ENCODE measurements at regions not wholly inside any gene's neighbourhood (a gene's known extent, or its start where the extent isn't known, plus 50 kb on each side); places are given as distances from the start of the nearest gene placed in this dataset.

- DNase-seq (ENCODE audit: low read depth), result peak; percentile 18
Observed at GRCh38 chr4:175947117-175947722, 118.4 kb upstream of the WDR17 start.

GRCh38 chr4:175951794-175952193 lies 113.8 kb upstream of the WDR17 start:
- DNase-seq (ENCODE audit: low read depth), result peak; percentile 43

- DNase-seq (ENCODE audit: low read depth), result no peak
Observed at GRCh38 chr4:175953116-175953515, 112.5 kb upstream of the WDR17 start.

- DNase-seq (ENCODE audit: low read depth), result no peak
Observed at GRCh38 chr4:175953960-175954521, 111.6 kb upstream of the WDR17 start.

DNA sequence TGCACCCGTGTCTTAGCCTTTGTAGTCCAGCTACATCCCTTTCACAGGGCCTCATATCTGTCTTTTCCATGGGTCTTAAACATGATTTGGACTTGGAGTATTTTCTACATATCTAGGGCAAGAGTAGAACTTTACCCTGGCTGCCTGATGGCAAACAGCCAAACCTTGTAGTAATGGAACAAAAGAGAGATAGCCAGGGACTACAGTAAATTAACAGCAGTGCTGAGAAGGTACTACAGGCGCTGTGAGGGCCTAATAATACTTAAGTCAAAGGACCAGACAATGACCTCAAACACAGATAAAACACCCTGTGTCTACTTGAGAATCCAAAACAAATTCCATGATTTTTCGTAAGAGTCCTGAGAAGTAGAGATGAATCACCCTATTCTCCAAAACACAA lies 111.0 kb upstream of the WDR17 start:
- DNase-seq (ENCODE audit: low read depth), result no peak

DNA sequence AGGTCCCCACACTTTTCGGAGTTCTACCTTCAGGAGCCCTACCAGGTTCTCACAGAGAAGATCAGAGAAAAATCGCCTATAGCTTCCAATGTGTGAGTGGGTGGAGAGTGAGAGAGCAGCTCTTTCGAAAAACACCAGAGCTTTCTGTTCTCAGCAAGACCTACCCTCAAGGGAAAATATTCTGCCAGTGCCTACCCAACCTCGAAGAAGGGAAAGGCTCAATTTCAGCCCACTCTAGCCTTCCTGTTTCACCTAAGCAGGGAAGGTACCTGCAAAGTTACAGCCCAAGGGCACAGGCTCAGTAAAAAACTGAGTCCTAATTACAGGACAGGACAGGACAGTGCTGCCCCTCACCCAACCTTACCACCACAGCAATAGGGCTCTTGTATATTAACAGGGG lies 104.0 kb upstream of the WDR17 start:
- no peak for DNase-seq (ENCODE audit: low read depth)

GRCh38 chr4:175970072-175970471 lies 95.6 kb upstream of the WDR17 start:
- DNase-seq (ENCODE audit: low read depth), result no peak

DNA sequence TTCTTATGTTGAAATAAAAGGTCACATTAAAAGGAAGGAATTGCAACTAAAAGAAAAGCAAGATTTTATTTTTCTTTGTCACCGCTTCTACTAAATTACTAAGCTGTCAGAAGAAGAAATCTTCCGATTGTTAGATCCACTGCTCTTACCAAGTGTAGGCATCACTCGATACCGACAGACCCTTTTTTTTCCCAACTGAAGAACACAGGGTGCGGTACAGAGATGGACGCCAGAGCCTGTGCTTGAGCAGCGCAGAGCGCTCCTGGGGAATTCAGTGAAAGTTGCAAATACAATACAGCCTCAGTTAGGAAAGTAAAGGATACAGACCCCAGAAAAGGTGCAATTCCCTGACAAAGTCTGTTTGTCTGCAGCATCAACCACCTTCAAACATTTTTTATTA lies 94.9 kb upstream of the WDR17 start:
- DNase-seq (ENCODE audit: low read depth), result peak; percentile 3

- peak; percentile 1 for DNase-seq (ENCODE audit: low read depth)
Observed at GRCh38 chr4:175971388-175972179, 94.1 kb upstream of the WDR17 start.

GRCh38 chr4:175973027-175973923 lies 92.4 kb upstream of the WDR17 start:
- DNase-seq (ENCODE audit: low read depth), result no peak

GRCh38 chr4:175983636-175984035 lies 82.0 kb upstream of the WDR17 start:
- no peak for DNase-seq (ENCODE audit: low read depth)

DNA sequence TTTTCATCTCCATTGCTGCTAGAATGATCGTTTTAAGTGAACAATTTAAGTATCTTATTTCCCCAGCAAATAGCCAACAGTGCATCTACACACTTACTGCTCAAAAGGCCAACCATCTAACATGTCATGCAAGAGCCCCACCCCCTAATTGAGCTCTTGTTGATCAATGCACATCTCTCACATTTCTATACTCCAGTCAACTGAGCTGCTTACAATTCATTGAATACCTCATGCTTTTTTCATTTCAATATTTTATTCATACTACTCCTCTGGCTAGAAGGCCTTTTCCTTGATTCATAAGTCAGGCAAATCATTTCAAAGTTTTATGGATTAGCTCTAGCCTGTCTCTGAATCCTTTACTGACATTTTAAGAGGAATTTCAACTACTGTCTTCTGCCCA lies 79.0 kb upstream of the WDR17 start:
- no peak for DNase-seq (ENCODE audit: low read depth)

- no peak for DNase-seq (ENCODE audit: low read depth)
Observed at GRCh38 chr4:175988511-175988910, 77.1 kb upstream of the WDR17 start.

DNA sequence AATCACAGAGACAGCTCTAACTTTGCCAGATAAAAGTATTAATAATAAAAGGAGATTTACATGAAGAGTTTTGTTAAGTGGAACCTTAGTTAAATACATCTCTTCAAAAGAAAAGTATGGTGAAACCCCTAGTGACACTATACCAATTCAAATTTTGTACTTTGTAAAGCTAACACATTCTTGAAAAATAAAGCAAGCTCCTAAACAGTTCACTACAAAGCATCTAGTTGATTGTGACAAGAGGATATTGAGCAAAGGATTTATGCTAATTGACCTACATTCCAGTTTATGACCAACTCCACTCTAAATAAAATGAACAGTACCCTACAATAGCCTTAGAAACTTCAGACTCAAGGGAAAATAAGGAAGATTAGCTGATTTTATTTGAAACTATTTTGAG lies 69.4 kb upstream of the WDR17 start:
- no peak for DNase-seq (ENCODE audit: low read depth)

GRCh38 chr4:175997291-175997690 lies 68.3 kb upstream of the WDR17 start:
- DNase-seq (ENCODE audit: low read depth), result no peak

DNA sequence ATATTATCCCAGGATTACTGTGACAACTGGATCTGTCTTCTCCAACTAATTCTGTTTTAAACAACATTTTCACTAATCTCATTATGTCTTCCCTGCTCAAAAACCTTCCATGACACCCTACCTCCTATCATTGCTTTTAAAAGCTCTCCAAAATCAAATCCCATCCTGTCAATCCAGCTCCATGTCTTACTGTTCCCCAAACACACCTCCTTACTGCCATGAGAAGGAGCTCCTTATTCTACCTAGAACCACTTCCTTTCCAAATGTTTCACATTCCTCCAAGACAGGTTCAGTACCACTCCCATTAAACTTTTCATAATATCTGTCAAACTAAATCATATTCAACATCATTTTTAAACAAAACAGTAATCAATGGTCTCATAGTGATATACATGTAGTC lies 66.9 kb upstream of the WDR17 start:
- DNase-seq (ENCODE audit: low read depth), result peak; percentile 12

- no peak for DNase-seq (ENCODE audit: low read depth)
Observed at GRCh38 chr4:175999944-176000343, 65.7 kb upstream of the WDR17 start.

DNA sequence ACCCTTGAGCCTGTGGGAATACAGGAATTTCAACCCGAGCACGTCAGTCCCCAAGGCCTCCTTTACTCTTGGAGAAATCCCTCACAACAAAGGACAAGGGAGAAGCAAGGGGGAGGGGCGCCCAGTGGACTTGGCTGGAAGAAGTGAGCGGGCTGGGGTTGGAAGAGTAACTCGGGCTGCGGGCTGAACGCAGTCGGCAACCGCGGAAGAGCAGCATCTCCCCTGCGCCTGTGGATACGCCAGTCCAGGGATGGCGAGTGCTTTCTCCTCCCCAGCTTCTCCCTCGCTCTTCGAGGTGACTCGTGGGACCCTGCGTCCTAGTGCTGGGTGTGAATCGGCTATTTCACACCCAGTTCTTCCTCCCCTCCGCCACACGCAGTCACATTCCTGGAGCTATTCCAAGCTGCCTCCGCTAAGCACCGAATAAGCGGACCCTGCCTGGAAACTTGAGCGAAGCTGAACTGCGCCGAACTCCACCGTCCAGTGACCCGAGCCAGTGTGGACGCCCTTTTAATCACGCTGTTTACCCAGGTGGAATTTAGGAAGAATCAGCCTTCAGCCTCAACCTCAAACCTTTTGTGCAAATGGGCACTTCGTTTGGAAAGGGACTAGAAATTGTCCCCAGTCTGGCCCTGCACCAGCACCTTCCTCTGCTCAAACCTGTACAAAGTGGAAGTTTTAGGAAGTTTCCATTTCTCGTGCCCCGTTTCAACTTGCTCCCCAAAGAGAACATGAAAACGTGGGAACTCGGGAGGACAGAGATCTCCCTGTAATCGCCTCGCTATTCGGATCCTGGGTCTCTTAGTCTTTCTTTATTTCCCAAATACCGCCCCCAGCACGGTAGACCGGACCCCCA lies 64.3 kb upstream of the WDR17 start:
- peak; percentile 27 for DNase-seq (ENCODE audit: low read depth)

DNA sequence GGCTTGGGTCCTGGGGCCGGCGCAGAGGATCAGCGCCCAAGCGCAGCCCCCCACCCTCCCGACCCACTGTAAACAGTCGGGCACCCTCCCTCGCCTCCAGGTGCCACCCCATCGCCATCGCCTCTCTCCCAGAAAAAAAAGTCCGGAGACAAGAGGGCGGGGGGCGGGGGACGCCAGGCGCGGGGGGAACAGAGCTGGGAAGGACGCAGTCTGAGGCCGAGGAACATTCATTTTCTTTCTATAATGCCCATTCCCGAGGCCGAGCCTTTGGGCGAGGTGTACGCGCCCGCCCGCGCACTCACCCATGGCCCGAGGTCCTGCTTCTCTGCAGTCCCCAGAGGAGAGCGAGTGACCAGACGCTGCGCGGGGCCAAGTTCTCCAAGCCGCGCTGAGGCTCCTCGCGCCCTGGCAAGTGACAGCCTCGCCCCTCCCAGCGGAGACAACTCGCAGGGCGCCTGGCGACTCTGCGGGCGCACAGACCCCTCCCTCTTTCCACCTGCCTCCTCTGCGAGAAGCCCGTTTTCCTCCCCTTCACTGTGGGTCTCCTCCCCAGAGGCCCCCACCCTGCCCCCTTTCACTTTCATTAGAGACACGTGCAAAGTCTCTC lies 63.5 kb upstream of the WDR17 start:
- DNase-seq (ENCODE audit: low read depth), result peak; percentile 36

DNA sequence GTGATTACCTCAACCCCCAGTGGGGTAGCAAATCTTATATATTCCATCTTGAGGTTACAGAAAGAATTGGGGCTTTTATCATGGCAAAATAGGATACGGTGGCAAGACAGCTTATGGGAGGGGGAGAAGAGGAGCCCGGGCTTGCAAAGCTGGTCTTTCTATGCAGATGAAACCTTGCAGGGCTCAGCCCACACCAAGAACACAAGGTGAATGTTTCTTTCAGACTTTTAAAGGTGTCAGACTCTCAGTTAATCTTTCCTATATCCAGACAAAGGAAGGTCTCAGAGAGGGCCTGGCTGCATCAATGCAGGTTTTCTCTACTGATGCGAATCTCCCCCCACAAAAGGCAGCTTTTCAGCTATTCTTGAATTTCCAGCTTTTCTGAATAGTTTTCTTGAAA lies 59.9 kb upstream of the WDR17 start:
- no peak for DNase-seq (ENCODE audit: low read depth)

- no peak for DNase-seq (ENCODE audit: low read depth)
Observed at GRCh38 chr4:176009254-176009653, 56.4 kb upstream of the WDR17 start.
